Neural cell (in vitro differentiated cells): ENCODE measurements at regions not wholly inside any gene's neighbourhood (a gene's known extent, or its start where the extent isn't known, plus 50 kb on each side); places are given as distances from the start of the nearest gene placed in this dataset.

Experiments
- CTCF ChIP-seq: fragments of 450-650 bp; IDR thresholded peaks from 2 replicates; pipeline ENCODE4 v1.5.1; 2014; ENCODE audit warnings: antibody characterized with exemption, mild to moderate bottlenecking, moderate library complexity; ENCODE audit not compliant: poor library complexity, severe bottlenecking
- EP300 ChIP-seq: fragments of 450-650 bp; conservative IDR thresholded peaks from 2 replicates; pipeline ENCODE4 v1.6.1; 2014; ENCODE audit warnings: antibody characterized with exemption, mild to moderate bottlenecking, moderate library complexity; ENCODE audit not compliant: poor library complexity, severe bottlenecking
- EZH2 ChIP-seq: fragments of 200-600, 300-800 bp; shearing (Covaris generic), sonication (generic); IDR thresholded peaks from 2 replicates; pipeline ENCODE4 v1.6.1; 2014; ENCODE audit warnings: antibody characterized with exemption, low read length, borderline replicate concordance, mild to moderate bottlenecking; ENCODE audit not compliant: insufficient read depth, poor library complexity, severe bottlenecking
- POLR2AphosphoS5 ChIP-seq: IDR thresholded peaks from 2 replicates; pipeline ENCODE4 v1.6.1; 2012
- REST ChIP-seq: IDR thresholded peaks from 2 replicates; pipeline ENCODE4 v1.6.1; 2012; ENCODE audit warnings: borderline replicate concordance
- SMC3 ChIP-seq: fragments of 450-650 bp; conservative IDR thresholded peaks from 2 replicates; pipeline ENCODE4 v1.6.1; 2014; ENCODE audit warnings: antibody characterized with exemption, mild to moderate bottlenecking, moderate library complexity; ENCODE audit not compliant: poor library complexity
- TAF1 ChIP-seq: IDR thresholded peaks from 2 replicates; pipeline ENCODE4 v1.6.1; 2012; ENCODE audit warnings: low read depth

GRCh38 chr10:43921881-43922280 lies 273.2 kb upstream of the ZNF32 start:
- TF ChIP-seq EP300 (no peak), CTCF (no peak), POLR2AphosphoS5 (no peak), EZH2 (no peak), TAF1 (no peak), SMC3 (no peak), REST (no peak)
